Left renal cortex interstitium (tissue), 4 donors: ENCODE measurements at regions not wholly inside any gene's neighbourhood (a gene's known extent, or its start where the extent isn't known, plus 50 kb on each side); places are given as distances from the start of the nearest gene placed in this dataset.
"Not testable (repeated sequence)": the region's sequence is repeated elsewhere in the genome, so short reads cannot be mapped to it uniquely, and the experiment has no call there.

Source experiments
- DNase-seq, 4 donors: peaks; one replicate each; pipeline ENCODE4 v3.0.0-alpha.2; 2013; ENCODE audit warnings: low read depth in 4 of 4, low spot score in 2 of 4, missing footprints in 1 of 4

DNA sequence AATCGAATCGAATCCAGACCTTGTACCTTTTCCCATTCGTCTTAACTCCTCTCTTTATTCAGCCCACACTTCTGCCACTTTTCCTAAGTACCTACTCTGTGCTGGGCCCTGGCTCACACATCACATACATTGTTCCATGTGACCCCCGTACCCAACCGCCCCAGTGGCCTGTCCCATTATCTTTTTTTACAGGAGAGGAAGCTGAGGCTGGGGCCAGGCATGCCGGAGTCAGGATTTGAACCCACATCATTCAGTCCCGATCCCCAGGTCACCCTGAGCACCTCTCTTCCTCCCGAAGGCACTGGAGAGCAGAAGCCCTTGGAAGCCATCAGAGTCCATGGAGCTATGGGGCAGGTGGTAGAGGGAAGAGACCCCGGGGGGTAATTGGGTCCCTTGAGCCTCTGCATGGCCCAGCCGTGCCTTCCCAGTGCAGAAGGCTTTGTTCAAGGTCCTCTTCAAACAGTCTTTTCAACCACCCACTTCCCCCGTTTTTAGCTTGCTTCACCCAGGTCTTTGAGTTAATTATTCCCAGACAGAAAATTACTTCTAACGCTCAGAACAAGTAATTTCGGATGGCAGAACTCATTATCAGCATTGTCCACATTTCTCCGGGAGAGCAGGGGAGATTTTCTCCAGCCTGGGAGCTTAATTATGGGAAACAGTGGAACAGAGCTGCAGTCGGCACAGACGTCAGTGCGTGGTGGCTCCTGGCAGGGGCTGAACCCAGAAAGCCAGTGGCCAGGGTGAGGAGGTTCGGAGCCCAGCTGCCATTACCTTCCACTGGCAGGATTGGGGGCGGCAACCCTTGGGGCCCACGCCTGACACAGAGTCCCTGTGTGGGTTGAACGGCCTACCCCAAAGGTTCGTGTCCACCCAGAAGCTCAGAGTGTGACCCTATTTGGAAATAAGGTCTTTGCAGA, 82.4 kb upstream of the RTL6 start:
- no peak for DNase-seq

DNA sequence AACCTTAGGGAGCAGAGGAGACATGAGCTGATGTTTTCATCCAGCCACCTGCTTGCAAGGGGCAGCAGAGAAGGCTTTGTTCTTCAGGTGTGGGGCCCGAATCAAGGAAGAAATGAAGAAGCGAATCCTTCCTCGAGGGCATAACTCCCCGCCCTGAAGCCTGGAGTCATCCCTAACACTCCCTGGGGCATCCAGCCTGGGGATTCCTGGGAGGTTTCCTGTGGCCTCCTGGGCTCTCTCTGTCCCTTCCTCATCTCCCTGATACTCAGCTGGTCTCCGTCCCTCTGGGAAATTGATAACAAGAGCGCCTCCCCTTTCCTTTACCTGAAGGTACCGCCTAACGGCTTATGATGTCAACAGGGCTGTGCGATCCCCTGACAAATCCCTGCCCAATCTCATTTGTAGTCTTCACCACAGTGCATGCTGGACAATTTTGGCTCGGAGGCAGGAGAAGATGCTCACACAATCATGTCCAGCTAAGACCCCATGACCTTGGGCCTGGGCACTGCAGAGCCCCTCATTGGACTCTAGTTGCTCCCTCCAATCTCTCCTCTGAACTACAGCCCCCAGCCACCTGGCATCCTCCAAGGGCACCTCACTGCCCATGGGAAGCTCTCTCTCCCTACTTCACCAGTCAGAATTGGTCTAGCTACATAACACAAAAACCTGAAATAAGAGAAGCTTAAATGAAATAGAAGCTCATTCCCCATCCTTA, 80.6 kb upstream of the RTL6 start:
- no peak for DNase-seq

DNA sequence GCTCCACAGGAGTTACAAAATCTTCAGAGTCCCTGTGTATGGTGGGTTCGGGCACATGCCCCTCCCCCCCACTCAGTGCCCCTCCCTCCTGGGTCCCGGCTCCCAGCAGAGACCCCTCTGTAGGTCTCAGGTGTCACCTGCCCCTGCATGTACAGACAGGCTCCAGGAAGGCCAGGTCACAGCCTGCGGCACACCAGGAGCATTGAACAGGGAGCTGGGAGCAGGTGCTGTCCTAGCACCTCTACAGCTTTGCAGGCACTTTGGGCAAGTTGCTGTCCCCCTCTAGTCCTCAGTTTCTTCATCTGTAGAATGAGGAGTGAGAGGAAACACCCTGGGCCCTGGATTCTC, 80.1 kb upstream of the RTL6 start:
- DNase-seq: no peak

DNA sequence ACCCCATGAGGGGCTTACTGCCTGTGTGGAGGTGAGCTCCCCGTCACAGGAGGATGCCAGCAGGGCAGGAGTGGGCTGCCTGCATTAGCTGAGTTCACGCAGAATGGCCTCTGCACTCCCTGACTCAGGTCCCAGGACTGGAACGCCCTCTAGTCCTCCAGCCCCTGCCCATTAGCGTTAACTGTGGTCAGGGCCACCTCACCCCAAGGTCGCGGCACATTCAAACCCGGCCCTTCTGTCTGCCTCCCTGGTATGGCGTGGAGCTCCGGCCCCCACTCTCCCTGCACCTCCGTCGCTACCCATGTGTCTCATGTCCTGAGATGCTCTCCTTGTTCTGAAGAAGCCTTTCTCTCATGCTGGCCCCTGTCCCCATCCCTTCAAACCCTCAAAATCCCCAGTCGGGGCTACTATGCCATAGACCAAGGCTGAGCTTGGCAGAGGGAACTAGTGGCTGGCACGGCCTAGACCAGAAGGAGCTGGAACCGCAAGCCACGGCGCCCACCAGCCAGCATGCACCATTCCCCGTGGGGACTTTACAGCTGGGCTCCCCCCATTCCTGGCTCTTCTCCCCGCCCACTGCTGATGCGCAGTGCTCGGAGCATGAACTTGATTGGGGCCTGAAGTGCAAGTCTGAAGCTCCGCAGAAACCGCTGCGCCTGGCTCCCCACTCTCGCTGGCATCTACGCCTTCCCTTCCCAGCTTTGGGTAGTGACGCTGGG, 79.5 kb upstream of the RTL6 start:
- DNase-seq: no peak

DNA sequence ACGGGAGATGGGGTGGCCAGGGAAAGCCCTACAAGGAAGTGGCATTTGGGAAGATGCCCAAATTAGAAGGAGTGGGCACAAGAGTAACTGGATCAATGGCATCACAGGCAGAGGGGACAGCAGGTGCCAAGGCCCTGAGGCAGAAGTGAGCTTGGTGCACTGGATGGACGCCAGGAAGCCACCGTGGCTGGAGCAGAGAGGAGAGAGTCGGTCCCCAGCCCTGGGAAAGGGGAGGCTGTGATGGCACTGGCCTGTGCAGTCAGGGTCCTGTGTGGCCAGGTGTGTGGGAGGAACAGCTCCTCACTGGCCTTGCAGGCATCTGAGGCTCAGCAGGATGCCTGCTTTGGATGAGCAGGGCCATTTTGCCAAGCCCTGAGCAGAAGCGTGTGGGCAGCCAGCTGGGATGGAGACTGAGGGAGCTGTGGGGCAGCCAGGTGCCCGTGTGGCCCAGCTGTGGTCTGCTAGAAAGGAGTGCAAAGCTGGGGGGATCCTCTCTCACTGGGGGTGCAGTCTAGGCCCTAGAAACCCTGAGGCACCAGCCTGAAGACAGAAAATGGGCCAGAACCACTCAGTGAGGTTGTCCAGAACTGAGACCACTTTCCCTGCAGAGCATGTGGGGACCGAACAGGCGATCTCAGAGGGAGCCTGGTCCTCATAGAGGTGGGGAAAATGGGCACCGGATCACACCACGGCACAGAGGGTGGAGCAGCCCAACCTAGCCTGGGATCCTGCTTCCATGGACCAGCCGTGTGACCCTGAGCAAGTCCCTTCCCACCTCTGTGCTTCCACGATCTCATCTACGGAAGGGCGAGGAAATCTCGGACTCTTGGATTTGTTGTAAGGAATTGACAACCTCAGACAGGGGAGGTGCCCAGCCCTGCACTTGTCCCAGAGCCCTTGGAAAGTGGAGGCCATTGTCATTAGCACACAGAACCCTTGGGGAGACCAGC, 78.6 kb upstream of the RTL6 start:
- no peak for DNase-seq

DNA sequence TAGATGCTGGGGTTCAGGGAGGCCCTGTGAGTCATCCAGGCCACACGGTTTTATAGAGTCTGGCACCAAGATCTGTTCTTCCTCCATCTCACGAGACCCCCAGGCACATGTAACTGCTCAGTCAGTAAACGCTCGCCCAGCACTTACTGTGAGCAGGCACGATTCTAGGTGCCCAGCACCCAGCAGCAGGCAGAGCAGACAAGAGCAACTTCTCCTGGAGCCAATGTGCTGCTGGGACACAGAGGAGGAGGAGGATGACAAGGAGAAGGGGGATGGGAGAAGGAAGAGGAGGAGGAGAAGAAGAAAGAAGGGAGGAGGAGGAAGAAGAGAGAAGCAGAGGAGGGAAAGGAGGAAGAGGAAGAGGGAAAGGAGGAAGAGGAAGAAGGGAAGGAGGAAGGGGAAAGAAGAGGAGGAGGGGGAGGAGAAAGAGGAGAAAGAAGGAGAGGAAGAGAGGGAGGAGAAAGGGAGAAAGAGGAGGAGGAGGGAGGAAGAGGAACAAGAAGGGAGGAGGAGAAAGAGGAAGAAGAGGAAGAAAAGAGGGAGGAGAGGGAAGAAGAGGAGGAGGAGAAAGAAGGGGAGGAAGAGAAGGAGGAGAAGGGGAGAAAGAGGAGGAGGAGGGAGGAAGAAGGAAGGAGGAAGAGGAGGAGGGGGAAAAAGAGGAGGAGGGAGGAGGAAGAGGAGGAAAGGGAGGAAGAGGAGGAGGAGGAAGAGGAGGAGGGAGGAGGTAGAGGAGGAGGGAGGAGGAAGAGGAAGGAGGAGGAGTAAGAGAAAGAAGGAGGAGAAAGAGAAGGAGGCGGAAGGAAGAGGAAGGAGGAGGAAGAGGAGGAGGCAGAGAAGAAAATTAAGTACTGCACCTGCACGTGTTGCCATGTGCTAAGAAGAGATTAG, 77.6 kb upstream of the RTL6 start:
- no peak for DNase-seq

DNA sequence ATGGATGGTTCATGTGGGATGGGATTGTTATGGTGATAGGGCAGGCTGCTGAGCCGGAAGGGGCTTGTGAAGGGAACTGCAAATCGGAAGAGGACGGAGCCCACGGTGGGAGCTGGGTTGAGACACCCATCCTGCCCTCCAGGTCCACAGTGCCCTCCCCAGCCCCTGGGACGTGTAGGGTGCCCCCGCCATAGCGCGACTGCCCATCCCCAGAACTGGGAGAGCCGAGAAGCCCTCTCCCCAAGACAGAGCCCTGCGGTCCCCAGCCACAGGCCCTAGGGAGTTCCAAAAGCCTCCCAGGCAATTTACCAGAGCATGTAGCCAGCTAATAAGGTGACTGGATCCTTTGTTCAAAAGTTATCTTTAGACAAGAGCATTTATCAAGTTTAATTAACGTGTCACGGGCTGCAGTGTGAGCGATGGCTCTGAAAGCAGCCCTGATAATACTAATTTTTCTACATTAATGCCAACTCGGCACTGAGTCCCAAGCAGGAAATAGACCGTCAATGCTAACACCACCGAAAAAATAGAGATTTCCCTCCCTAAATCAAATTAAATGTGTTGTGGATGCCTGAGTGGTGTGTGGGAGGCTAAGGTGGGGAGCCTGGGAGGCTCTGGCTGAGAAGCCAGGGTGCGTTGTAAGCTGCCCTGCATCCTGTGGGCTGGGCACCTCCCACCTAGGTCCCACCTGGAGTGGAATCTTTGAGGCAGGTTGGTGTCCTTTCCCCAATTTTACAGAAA, 76.8 kb upstream of the RTL6 start:
- DNase-seq: no peak

DNA sequence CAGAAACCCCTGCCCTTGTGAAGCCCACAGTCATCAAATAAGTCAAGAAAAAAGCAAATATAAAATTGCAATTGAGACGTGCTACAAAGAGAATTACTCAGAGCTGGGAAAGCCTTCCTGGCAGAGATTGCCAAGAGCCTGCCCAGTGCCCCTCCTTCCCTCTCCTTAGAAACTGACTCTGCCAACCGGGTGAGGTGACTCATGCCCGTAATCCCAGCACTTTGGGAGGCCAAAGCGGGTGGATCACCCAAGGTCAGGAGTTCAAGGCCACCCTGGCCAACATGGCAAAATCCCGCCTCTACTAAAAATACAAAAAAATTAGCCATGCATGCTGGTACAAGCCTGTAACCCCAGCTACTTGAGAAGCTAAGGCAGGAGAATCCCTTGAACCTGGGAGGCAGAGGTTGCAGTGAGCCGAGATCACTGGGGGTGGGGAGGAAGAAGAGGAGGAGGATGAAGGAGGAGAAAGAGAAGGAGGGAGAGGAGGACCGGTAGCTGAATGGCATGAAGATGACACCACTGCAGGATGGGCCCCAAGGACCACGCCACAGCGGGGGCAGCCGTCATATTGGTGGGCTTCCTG, 76.1 kb upstream of the RTL6 start:
- DNase-seq: no peak

DNA sequence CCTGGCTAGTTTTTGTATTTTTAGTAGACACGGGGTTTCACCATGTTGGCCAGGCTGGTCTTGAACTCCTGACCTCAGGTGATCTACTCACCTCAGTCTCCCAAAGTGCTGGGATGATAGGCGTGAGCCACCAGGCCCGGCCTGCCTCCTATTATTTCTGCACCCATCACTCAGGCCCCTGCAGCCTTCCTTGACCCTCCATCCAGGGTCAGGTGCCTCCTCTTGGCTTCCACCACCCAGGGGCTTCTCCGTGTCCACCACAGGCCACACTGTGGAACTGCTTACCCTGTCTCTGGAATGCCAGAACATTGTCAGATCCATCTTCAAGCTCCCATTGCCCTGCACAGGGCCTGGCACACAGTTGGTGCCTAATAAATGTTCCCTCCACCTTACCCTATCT, 75.4 kb upstream of the RTL6 start:
- no peak for DNase-seq

DNA sequence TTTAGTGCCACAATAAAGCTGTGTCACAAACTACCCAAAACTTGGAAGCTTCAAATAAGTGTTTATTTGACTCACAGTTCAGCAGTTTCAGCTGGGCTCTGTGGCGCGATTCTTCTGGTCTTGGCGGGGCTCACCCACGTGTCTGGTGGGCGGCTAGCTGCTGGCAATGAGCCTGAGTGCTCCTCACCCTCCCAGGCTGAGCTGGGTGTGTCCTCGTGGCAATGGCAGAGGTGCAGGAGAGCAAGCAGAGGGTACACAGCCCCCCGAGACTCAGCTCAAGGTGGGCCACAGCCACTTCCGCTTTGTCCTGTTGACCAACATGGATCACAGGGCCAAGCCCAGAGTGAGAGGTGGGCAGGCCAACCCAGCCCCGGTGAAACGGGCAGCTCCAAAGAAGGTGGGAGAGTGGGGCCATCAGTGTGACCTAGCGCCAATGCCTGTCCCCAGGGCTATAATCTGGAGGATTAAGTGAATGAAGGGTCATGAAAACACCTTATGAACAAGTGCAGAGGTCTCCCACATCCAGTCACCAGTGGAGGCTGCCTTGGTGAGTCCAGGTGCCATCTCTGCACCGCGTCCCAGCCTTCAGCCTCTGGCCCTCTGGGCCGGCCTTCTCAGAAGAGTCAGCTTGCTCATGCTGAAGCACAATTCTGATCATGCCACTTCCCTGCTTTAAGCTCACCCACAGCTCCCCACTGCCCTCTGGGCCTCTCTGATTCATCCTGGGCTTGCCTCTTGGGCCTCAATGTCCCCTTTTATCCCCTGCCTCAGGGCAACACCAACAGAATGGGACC, 74.6 kb upstream of the RTL6 start:
- DNase-seq: no peak

DNA sequence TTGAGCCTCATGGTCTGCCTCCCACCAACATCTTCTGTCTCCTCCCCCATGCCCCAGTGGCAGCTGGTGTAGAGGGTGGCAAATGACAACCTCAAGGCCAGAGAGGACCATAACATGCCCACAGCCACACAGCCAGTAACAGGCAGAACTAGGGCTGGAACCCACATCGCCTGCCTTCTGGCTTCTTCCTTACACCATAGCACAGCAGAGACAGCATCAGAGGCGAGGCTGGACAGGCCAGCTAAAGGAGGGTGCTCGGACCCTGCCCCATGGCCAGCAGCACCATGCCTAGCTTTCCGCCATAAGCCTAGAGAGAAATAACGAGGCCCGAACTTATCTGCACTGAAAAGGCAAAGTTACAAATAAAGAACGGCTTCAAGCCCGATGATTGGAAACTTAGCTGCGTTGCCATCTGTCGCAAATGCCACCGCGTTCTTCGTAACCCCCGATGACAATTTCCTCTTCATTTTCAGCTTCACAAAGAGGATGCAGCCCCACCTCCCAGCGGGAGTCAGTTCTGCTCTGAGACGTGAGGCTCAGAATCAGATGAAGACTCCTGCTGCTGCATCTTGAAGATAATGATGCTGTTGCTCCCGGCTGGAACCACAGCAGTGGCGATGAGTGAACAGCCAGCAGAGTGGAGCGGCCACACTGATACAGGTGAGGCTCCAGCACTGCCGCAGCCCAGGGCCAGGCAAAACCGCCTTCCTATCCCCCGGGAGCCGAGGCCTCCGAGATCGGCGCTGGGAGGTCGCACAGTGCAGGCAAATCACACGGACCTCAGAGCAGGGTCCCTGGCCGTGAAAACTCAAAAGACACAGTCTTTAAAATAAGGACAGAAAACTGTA, 73.8 kb upstream of the RTL6 start:
- DNase-seq: no peak

DNA sequence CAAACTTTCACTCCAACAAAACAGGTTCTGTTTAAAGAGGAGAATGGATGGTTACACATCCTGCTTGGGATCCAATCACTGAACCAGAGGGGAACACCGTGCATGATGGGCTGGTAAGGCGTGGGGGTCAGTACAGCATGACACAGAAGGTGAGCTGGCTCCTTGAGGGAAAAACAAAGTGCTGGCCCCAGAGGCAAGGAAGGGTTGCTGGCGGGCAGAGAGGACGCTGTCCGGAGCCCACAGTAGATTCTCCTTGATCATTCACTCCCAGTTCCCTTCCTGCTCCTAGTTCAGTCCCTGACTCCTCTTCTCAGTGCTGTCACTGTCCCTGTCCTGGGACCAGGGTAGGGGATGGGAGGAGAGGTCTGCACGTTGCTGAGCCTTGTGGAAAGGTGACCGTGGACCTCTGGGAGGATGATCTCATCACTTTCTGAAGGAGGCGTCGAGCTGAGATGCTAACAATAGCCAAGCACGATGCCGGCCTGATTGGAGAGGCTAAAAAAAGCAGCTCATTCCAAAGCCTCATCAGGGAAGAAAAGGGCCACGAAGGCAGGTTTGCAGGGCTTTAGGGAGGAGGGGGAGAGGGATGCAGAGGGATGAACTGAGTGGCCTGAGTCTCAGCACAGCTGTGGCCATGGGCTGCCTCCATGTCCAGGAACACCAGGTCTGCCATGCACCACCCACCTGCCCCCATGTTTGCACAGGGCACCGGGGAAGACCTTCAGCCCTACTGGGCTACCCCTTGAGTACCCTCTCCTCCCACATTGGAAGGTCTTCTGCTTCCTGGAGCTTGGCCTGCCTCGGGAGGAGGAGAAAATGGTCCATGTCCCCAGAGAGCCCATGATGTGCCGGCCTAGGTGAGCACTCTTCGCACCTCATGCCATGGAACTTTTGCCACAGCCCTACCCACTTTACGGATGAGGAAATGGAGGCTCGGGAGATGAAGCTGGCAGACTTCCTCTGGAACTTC, 72.7 kb upstream of the RTL6 start:
- no peak for DNase-seq

DNA sequence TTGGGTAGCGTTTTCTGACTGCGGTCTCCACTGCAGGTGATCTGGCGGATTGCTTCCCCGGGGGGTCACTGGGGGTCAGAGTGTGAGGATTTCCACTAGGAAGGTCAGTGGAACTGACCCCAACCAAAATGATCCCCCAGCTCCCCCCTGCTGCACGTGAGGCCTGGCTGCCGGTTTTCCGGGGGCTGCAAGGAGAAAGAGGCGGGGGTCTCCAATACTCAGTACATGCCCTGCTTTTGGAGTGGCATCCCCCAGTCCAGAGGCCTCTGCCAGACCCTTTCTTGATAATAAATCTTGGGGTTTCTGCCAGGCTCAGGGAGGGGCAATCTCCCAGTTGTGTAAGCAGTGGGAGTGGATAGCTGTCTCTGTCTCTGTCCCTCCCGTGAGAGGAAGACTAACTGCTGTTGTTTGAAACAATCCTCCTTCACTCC, 71.5 kb upstream of the RTL6 start:
- no peak for DNase-seq

DNA sequence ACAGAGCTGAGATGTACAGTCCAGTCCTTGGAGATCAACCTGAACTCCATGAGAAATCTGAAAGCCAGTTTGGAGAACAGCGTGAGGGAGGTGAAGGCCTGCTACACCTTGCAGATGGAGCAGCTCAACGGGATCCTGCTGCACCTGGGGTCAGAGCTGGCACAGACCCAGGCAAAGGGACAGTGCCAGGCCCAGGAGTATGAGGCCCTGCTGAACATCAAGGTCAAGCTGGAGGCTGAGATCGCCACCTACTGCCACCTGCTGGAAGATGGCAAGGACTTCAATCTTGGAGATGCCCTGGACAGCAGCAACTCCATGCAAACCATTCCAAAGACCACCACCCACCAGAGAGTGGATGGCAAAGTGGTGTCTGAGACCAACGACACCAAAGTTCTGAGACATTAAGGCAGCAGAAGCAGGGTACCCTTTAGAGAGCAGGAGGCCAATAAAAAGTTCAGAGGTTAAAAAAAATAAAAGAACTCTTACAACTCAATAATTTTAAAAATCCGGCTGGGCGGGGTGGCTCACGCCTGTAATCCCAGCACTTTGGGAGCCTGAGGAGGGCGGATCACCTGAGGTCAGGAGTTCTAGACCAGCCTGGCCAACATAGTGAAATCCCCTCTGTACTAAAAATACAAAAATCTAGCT, 69.9 kb upstream of the RTL6 start:
- DNase-seq: no peak

DNA sequence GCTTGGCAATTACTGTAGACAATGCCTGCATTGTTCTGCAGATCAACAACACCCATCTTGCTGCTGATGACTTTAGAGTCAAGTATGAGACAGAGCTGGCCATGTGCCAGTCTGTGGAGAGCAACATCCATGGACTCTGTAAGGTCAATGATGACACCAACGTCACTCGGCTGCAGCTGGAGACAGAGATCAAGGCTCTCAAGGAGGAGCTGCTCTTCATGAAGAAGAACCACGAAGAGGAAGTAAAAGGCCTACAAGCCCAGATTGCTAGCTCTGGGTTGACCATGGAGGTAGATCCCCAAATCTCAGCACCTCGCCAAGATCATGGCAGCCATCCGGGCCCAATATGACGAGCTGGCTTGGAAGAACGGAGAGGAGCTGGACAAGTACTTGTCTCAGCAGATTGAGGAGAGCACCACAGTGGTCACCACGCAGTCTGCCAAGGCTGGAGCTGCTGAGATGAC, 69.4 kb upstream of the RTL6 start:
- DNase-seq: not testable (repeated sequence)
